ENCODE measurements at regions not wholly inside any gene's neighbourhood (a gene's known extent, or its start where the extent isn't known, plus 50 kb on each side); places are given as distances from the start of the nearest gene placed in this dataset.

DNA sequence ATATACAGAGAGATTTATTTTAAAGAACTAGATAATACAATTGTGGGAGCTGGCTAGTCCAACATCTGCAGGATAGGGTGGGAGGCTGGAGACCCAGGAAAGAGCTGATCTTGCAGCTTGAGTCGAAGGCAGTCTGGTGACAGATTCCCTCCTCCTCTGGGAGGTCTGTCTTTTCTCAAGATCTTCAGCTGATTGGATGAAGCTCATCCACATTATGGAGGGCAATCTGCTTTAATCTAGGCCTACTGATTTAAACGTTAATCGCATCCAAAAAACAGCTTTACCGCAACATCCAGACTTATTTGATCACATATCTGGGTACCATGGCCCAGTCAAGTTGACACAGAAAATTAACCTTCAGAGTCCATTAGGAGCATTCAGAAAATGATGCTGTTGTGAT is 168.1 kb downstream of the ATPSCKMT start:
- H3K4me1 ChIP-seq (ENCODE audit: control insufficient read depth, insufficient read depth, low read length) = no peaks in the 10 kb centered on the region
- H3K36me3 ChIP-seq (ENCODE audit: control insufficient read depth in 2 of 2, insufficient read depth in 1 of 2, low read length in 2 of 2) = no peaks in the 10 kb centered on the region
- TF ChIP-seq MZF1 (tag by site-specific recombination; IDR thresholded peaks at IDR 0.05; ENCODE audit: borderline replicate concordance) = no peak
- ChIA-PET POLR2A (no interaction called here), CTCF (no interaction called here)
- H3K27ac ChIP-seq (ENCODE audit: extremely low read depth, low read depth, low read length) = no peak overlapping the region
- no peaks in the 10 kb centered on the region for H3K9me3 ChIP-seq (ENCODE audit: control insufficient read depth, insufficient read depth, low read depth, low read length)
- no peak overlapping the region for H3K4me3 ChIP-seq (ENCODE audit: low read depth, low read length)

DNA sequence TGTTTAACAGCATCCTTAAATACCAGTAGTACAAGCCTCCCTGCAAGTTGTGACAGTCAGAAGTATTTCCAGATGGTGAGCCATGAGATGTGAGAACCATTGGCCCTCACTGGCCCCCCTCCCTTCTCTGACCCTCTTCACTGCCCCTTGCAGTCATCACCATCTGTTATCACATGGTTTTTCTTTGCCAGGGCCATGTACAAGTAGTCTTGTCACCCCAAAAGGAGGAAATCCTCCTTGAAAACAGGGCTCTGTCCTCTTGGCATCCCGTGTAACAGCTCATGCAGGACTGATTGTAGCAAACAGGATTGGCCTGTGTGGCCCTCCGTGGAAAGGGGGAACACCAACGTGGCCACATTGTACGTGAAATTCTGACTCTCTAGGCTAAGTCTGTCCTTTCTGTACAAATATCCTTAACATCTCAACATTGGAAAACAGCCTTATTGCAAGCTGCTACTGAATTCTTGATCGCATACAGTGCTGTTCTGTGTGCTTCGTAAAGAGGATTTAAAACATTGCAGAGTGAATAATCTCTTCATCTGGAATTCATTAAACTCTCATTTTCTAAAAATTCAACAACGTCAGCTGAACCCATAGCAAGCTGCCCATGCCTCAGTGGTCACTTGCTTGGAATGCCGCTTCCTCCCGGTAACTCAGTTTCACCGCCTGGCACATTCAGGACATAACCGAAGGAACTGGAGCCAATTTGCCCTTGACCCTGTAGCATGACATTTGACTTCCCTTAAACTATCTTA is 171.7 kb downstream of the ATPSCKMT start:
- H3K27ac ChIP-seq (ENCODE audit: extremely low read depth, low read depth, low read length) = no peak overlapping the region
- H3K4me3 ChIP-seq (ENCODE audit: low read depth, low read length) = no peak overlapping the region
- no peaks in the 10 kb centered on the region for H3K4me1 ChIP-seq (ENCODE audit: control insufficient read depth, insufficient read depth, low read length)
- TF ChIP-seq ZBTB17 (tag by site-specific recombination; IDR thresholded peaks at IDR 0.05) (no peak), ZNF830 (tag by site-specific recombination; IDR thresholded peaks at IDR 0.05; ENCODE audit: low read depth) (no peak), OSR2 (tag by site-specific recombination; IDR thresholded peaks at IDR 0.05) (no peak), ZNF544 (tag by site-specific recombination; IDR thresholded peaks at IDR 0.05) (no peak), GLIS1 (tag by site-specific recombination; IDR thresholded peaks at IDR 0.05) (no peak), TCF7L2 (IDR thresholded peaks at IDR 0.05; ENCODE audit: borderline replicate concordance, low read depth, low read length) (no peak), ZNF2 (tag by site-specific recombination; IDR thresholded peaks at IDR 0.05) (no peak), GLIS2 (tag by site-specific recombination; IDR thresholded peaks at IDR 0.05) (no peak), SETDB1 (IDR thresholded peaks at IDR 0.05; ENCODE audit: insufficient read length, low read length) (no peak)
- TF ChIP-seq, protein P1, sequence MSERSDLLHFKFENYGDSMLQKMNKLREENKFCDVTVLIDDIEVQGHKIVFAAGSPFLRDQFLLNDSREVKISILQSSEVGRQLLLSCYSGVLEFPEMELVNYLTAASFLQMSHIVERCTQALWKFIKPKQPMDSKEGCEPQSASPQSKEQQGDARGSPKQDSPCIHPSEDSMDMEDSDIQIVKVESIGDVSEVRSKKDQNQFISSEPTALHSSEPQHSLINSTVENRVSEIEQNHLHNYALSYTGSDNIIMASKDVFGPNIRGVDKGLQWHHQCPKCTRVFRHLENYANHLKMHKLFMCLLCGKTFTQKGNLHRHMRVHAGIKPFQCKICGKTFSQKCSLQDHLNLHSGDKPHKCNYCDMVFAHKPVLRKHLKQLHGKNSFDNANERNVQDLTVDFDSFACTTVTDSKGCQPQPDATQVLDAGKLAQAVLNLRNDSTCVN (tag by site-specific recombination; optimal IDR thresholded peaks at IDR 0.05) = no peak
- TF ChIP-seq, protein P2, sequence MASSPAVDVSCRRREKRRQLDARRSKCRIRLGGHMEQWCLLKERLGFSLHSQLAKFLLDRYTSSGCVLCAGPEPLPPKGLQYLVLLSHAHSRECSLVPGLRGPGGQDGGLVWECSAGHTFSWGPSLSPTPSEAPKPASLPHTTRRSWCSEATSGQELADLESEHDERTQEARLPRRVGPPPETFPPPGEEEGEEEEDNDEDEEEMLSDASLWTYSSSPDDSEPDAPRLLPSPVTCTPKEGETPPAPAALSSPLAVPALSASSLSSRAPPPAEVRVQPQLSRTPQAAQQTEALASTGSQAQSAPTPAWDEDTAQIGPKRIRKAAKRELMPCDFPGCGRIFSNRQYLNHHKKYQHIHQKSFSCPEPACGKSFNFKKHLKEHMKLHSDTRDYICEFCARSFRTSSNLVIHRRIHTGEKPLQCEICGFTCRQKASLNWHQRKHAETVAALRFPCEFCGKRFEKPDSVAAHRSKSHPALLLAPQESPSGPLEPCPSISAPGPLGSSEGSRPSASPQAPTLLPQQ (tag by site-specific recombination; IDR thresholded peaks at IDR 0.05) = no peak
- TF ChIP-seq, protein P3, sequence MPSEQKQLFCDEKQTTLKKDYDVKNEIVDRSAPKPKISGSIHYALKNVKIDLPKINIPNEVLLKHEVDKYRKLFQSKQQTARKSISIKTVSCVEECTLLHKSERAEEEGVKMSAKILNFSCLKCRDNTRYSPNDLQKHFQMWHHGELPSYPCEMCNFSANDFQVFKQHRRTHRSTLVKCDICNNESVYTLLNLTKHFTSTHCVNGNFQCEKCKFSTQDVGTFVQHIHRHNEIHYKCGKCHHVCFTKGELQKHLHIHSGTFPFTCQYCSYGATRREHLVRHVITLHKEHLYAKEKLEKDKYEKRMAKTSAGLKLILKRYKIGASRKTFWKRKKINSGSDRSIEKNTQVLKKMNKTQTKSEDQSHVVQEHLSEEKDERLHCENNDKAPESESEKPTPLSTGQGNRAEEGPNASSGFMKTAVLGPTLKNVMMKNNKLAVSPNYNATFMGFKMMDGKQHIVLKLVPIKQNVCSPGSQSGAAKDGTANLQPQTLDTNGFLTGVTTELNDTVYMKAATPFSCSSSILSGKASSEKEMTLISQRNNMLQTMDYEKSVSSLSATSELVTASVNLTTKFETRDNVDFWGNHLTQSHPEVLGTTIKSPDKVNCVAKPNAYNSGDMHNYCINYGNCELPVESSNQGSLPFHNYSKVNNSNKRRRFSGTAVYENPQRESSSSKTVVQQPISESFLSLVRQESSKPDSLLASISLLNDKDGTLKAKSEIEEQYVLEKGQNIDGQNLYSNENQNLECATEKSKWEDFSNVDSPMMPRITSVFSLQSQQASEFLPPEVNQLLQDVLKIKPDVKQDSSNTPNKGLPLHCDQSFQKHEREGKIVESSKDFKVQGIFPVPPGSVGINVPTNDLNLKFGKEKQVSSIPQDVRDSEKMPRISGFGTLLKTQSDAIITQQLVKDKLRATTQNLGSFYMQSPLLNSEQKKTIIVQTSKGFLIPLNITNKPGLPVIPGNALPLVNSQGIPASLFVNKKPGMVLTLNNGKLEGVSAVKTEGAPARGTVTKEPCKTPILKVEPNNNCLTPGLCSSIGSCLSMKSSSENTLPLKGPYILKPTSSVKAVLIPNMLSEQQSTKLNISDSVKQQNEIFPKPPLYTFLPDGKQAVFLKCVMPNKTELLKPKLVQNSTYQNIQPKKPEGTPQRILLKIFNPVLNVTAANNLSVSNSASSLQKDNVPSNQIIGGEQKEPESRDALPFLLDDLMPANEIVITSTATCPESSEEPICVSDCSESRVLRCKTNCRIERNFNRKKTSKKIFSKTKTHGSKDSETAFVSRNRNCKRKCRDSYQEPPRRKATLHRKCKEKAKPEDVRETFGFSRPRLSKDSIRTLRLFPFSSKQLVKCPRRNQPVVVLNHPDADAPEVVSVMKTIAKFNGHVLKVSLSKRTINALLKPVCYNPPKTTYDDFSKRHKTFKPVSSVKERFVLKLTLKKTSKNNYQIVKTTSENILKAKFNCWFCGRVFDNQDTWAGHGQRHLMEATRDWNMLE (tag by site-specific recombination; conservative IDR thresholded peaks at IDR 0.05; ENCODE audit: low read depth) = no peak
- TF ChIP-seq, protein P4, sequence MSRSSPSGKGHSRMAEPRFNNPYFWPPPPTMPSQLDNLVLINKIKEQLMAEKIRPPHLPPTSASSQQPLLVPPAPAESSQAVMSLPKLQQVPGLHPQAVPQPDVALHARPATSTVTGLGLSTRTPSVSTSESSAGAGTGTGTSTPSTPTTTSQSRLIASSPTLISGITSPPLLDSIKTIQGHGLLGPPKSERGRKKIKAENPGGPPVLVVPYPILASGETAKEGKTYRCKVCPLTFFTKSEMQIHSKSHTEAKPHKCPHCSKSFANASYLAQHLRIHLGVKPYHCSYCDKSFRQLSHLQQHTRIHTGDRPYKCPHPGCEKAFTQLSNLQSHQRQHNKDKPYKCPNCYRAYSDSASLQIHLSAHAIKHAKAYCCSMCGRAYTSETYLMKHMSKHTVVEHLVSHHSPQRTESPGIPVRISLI (tag by site-specific recombination; IDR thresholded peaks at IDR 0.05) = no peak
- TF ChIP-seq, protein P5, sequence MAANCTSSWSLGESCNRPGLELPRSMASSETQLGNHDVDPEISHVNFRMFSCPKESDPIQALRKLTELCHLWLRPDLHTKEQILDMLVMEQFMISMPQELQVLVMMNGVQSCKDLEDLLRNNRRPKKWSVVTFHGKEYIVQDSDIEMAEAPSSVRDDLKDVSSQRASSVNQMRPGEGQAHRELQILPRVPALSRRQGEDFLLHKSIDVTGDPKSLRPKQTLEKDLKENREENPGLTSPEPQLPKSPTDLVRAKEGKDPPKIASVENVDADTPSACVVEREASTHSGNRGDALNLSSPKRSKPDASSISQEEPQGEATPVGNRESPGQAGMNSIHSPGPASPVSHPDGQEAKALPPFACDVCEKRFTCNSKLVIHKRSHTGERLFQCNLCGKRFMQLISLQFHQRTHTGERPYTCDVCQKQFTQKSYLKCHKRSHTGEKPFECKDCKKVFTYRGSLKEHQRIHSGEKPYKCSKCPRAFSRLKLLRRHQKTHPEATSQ (tag by site-specific recombination; IDR thresholded peaks at IDR 0.05) = no peak
- TF ChIP-seq, protein P6, sequence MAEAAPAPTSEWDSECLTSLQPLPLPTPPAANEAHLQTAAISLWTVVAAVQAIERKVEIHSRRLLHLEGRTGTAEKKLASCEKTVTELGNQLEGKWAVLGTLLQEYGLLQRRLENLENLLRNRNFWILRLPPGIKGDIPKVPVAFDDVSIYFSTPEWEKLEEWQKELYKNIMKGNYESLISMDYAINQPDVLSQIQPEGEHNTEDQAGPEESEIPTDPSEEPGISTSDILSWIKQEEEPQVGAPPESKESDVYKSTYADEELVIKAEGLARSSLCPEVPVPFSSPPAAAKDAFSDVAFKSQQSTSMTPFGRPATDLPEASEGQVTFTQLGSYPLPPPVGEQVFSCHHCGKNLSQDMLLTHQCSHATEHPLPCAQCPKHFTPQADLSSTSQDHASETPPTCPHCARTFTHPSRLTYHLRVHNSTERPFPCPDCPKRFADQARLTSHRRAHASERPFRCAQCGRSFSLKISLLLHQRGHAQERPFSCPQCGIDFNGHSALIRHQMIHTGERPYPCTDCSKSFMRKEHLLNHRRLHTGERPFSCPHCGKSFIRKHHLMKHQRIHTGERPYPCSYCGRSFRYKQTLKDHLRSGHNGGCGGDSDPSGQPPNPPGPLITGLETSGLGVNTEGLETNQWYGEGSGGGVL (tag by site-specific recombination; IDR thresholded peaks at IDR 0.05) = no peak
- no peaks in the 10 kb centered on the region for H3K9me3 ChIP-seq (ENCODE audit: control insufficient read depth, insufficient read depth, low read depth, low read length)
- H3K36me3 ChIP-seq (ENCODE audit: control insufficient read depth in 2 of 2, insufficient read depth in 1 of 2, low read length in 2 of 2) = no peaks in the 10 kb centered on the region
- POLR2A ChIA-PET = no interaction called here
- CTCF ChIA-PET = no interaction called here

All from HEK293 (cell line).